ENCODE measurements at regions not wholly inside any gene's neighbourhood (a gene's known extent, or its start where the extent isn't known, plus 50 kb on each side); places are given as distances from the start of the nearest gene placed in this dataset.

DNA sequence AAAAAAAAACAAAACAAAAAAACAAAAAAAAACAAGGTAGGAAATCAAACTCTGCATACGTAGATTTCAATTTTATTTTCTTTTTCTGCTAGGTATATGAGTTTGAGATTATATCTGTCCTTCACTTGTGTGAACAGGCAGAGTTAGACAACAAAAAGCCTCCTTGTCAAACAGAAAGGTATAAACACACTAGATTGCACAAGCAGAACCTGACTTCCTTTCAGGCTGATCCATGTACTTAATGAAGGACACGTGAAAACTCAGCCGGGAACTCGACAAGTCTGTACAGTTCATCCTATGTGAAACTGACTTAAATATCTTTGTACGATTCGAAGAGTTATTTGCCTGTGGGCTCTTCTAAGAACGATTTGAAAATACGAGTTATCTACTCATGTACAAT, 254.1 kb downstream of the ARL4A start:
- Histone ChIP-seq H3K4me3 (no peak overlapping the region), H3K27ac (no peak overlapping the region), H3K4me1 (no peaks in the 10 kb centered on the region), H3K27me3 (ENCODE audit: insufficient read depth in 3 of 3, low read length in 2 of 3) (no peaks in the 10 kb centered on the region), H3K9me3 (no peaks in the 10 kb centered on the region), H3K36me3 (ENCODE audit: insufficient read depth in 1 of 2, low read depth in 1 of 2) (no peaks in the 10 kb centered on the region)
- intact Hi-C loops (cut with DNase I) = loop anchor here in 1 of 2 donors (5.0 kb wide), 1 partner anchor 1931 kb away; no protein-coding TSS in a partner anchor
- 83 to 90% (median 89%) methylated on average over 8 of the region's 8 CpGs for WGBS, 3 donors
- DNase-seq (no peak), ATAC-seq (no peak)
- TF ChIP-seq, protein P1, sequence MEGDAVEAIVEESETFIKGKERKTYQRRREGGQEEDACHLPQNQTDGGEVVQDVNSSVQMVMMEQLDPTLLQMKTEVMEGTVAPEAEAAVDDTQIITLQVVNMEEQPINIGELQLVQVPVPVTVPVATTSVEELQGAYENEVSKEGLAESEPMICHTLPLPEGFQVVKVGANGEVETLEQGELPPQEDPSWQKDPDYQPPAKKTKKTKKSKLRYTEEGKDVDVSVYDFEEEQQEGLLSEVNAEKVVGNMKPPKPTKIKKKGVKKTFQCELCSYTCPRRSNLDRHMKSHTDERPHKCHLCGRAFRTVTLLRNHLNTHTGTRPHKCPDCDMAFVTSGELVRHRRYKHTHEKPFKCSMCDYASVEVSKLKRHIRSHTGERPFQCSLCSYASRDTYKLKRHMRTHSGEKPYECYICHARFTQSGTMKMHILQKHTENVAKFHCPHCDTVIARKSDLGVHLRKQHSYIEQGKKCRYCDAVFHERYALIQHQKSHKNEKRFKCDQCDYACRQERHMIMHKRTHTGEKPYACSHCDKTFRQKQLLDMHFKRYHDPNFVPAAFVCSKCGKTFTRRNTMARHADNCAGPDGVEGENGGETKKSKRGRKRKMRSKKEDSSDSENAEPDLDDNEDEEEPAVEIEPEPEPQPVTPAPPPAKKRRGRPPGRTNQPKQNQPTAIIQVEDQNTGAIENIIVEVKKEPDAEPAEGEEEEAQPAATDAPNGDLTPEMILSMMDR (IDR thresholded peaks at IDR 0.05) = no peak

GRCh38 chr7:12942609-12943008, 255.2 kb downstream of the ARL4A start:
- intact Hi-C loops (cut with DNase I) = loop anchor here in 1 of 2 donors (5.0 kb wide), 1 partner anchor 1930 kb away; no protein-coding TSS in a partner anchor
- DNase-seq (no peak), ATAC-seq (no peak)
- H3K9me3 ChIP-seq = no peaks in the 10 kb centered on the region
- TF ChIP-seq, protein P1 (IDR thresholded peaks at IDR 0.05) = no peak
- H3K27ac ChIP-seq = no peak overlapping the region
- no peak overlapping the region for H3K4me3 ChIP-seq
- no peaks in the 10 kb centered on the region for H3K27me3 ChIP-seq (ENCODE audit: insufficient read depth in 3 of 3, low read length in 2 of 3)
- no peaks in the 10 kb centered on the region for H3K4me1 ChIP-seq
- WGBS, 3 donors = 14 to 25% (median 20%) methylated on average over 2 of the region's 2 CpGs
- H3K36me3 ChIP-seq (ENCODE audit: insufficient read depth in 1 of 2, low read depth in 1 of 2) = no peaks in the 10 kb centered on the region

DNA sequence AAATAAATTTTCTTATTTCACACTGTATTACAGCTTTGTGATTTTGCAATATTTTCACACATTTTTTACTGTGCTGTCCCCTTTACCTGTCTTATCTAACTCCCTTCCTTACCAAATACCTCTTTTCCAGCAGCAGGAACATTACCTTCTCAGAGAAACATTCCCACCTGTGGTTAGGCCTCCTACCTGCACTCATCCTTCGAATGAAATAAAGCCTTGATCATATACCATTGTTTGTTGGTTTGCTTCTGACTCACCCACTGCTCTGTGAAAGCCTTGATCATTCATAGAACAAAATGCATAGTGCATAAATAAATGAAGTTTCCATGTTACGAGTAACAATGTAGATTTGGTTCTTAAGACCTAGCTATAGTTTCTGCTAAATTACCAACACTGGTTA, 256.3 kb downstream of the ARL4A start:
- ATAC-seq = no peak
- no peaks in the 10 kb centered on the region for H3K9me3 ChIP-seq
- intact Hi-C loops (cut with DNase I) = loop anchor here in 1 of 2 donors (5.0 kb wide), 1 partner anchor 1929 kb away; no protein-coding TSS in a partner anchor
- no peak for DNase-seq
- H3K4me3 ChIP-seq = no peak overlapping the region
- TF ChIP-seq, protein P1 (IDR thresholded peaks at IDR 0.05) = no peak
- no peaks in the 10 kb centered on the region for H3K27me3 ChIP-seq (ENCODE audit: insufficient read depth in 3 of 3, low read length in 2 of 3)
- WGBS, 3 donors = 85 to 91% (median 85%) methylated on average over 2 of the region's 2 CpGs
- H3K27ac ChIP-seq = no peak overlapping the region
- no peaks in the 10 kb centered on the region for H3K4me1 ChIP-seq
- H3K36me3 ChIP-seq (ENCODE audit: insufficient read depth in 1 of 2, low read depth in 1 of 2) = no peaks in the 10 kb centered on the region

- Histone ChIP-seq H3K27ac (no peak overlapping the region), H3K4me1 (no peaks in the 10 kb centered on the region), H3K4me3 (no peak overlapping the region), H3K27me3 (ENCODE audit: insufficient read depth in 3 of 3, low read length in 2 of 3) (no peaks in the 10 kb centered on the region), H3K36me3 (ENCODE audit: insufficient read depth in 1 of 2, low read depth in 1 of 2) (no peaks in the 10 kb centered on the region), H3K9me3 (no peaks in the 10 kb centered on the region)
- 74 to 82% (median 81%) methylated on average over 2 of the region's 2 CpGs for WGBS, 3 donors
- TF ChIP-seq, protein P1 (IDR thresholded peaks at IDR 0.05) = no peak
- ATAC-seq = no peak
- no peak for DNase-seq
- intact Hi-C loops (cut with DNase I) = no loop called here
Measured at GRCh38 chr7:12945901-12946300, 258.5 kb downstream of the ARL4A start.

- Histone ChIP-seq H3K36me3 (ENCODE audit: insufficient read depth in 1 of 2, low read depth in 1 of 2) (no peaks in the 10 kb centered on the region), H3K4me3 (no peak overlapping the region), H3K4me1 (no peaks in the 10 kb centered on the region), H3K27me3 (ENCODE audit: insufficient read depth in 3 of 3, low read length in 2 of 3) (no peaks in the 10 kb centered on the region), H3K9me3 (no peaks in the 10 kb centered on the region), H3K27ac (no peak overlapping the region)
- ATAC-seq (no peak), DNase-seq (no peak)
- intact Hi-C loops (cut with DNase I) = no loop called here
- 79 to 84% (median 79%) methylated on average over 5 of the region's 5 CpGs for WGBS, 3 donors
- TF ChIP-seq, protein P1 (IDR thresholded peaks at IDR 0.05) = no peak
Measured at GRCh38 chr7:12947465-12947864, 260.0 kb downstream of the ARL4A start.

Data from psoas muscle (tissue), 7 donors.